Hepatic stellate cell (primary cell): ENCODE measurements at regions not wholly inside any gene's neighbourhood (a gene's known extent, or its start where the extent isn't known, plus 50 kb on each side); places are given as distances from the start of the nearest gene placed in this dataset.

Source experiments
- DNase-seq: peaks from one replicate; pipeline ENCODE4 v3.0.0; 2011; ENCODE audit warnings: low spot score

DNA sequence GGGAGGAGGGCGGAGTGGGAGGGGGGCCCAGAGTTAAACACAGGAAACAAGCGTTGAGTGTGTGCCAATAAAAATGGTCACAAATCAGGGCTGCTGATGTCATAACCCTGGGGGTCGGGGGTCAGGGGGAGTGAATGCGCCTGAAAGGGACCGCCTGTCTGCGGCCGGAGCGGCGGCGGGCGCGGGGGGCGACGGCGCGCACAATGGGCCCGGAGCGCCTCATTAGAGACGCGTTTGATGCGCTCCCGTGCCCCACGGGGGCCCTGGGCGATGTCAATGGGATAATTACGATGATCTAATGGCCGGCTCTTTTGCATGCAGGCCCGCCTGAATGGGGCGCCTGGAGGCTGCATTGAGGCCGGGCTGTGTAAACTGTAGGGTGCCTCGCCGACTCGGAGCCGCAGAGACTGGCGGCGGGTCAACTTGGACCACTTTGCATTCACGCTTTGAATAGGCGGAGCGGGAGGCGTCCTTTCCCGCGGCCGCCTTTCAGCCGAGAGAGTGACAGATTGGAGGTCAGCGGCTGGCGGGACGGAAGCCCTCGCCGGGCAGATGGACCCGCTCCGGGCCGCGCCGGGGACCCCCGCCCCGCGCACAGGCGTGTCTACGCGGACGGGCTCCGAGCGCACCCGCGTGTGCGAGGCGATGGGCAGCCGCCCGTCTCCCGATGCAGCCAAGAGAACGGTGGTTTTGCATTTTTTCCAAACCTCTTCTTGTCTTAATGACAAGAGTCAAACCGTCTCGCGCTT, 296.1 kb downstream of the TFAP2C start:
- no peak for DNase-seq

DNA sequence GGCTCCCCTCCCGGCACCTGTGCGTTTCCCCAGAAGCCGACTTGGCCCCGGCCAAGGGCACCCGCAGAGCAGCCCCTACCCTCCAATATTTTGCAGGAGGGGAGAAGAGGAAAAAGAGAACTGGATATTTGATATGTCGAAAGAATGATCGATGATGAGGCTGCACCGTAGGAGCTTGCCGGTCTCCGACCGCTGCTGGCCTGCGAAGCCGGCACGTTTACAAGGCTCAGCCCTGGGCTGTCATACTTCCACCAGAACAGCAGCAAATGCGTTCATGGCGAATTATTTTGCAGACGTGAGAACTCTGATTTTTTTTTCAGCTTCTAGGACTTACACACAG, 296.7 kb downstream of the TFAP2C start:
- DNase-seq = no peak

DNA sequence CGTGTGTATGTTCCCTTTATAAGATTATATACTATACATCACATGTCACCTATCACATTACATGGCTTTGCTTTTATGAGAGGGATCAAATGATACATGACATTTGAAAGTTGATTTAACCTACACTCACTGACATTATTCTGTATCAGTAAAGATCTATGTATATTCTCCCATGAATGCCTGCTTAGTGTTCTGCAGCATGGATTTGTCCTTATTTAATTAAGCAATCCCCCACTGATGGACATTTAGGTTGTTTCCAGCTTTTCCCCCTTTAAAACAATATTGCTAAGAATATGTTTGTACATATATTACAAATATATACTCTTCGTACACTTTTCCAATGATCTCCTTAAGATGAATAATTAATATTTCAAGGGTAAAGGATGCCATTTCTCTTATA, 297.4 kb downstream of the TFAP2C start:
- DNase-seq = no peak

DNA sequence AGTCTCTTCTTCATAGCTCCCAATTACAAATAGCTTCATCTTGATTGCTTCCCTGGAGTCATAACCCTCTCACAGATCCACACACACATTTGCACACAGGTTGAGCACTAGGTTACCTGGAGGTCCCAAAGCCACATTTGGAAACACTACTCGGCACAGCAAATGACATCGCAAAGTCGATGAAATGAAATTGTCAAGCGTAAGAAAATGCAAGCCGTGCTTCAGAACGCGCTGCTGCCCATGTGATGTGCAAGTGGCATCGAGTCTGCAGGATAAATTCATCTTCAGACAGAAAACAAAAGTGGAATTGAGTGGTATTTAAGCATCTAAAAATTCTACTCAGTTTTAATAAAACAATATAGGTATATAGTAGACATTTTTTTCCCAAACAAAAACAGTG, 298.0 kb downstream of the TFAP2C start:
- DNase-seq = no peak

DNA sequence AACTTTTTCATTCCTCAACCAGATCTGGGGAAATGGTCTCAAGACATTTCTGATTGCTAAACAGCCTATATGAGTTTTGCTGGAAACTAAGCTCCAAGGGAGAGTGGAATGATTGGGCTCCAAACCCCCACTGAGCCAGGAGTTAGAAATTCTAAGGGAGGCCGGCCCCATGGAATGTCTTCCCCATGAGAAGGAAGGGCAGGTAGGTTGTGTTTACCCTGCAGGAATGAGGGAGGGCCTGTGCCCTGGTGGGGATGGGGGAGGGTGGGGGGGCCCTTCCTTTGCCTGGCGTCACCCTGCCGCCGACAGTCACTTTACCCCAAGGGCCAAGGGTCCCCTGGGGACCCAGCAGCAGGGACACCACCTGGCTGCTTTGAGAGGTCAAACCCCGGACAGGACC, 298.9 kb downstream of the TFAP2C start:
- DNase-seq = no peak

DNA sequence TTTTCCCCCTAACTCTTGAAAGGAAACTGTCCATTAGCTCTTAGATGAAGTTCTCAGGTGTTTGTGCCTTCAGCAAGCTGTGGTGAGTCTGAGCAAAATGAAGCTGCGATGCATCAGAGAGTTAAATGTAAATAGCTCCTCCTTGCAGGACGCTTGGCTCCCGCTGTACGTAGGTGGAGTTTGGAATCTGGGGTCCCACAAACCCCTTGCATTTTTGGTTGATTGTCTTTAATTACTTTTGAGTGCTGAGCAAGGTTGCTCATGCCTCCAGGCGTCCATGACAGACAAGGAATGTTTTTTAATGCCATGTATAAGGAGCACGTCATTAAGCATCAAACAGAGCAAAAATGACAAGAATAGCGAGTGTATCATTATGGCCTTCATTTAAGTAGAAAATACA, 300.5 kb downstream of the TFAP2C start:
- no peak for DNase-seq

DNA sequence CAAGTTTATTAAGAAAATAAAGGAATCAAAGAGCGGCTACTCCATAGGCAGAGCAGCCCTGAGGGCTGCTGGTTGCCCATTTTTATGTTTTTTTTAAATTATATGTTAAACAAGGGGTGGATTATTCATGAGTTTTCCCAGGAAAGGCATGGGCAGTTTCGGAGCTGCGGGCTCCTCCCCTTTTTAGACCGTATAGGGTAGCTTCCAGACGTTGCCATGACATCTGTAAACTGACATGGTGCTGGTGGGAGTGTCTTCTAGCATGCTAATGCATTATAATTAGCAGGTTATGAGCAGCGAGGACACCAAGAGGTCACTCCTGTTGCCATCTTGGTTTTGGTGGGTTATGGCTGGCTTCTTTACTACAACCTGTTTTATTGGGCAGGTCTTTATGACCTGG, 301.8 kb downstream of the TFAP2C start:
- DNase-seq = no peak

DNA sequence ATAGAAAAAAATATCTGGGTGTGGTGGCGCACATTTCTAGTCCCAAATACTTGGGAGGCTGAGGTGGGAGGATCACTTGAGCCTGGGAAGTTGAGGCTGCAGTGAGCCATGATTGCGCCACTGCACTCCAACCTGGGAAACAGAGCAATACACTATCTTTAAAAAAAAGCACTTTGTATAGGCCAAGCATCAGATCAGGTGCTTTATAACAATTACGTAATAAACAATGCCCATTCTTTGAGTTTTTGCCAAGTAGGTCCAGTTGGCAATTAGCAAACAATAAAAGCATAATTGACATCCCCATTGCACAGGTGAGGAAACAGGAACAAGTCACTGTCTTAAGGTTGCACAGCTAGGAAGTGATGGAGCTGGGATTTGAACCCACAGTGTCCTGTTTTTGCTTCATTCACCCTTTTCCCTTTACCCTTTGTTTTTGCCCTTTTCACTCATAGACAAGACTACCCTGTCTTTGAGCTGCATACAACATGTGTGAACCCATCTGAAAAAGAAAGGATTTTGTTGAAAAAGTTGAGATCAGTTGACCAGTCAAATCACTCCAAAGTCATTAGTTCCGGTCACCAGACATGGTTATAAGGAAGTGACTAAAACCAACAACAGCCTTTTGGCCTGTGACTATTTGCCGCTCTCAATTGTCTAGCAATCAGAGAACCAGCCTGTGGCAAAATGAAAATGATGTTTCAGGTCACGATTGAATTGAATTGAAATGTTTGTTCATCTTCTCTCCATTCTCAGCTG, 303.6 kb downstream of the TFAP2C start:
- DNase-seq = no peak

DNA sequence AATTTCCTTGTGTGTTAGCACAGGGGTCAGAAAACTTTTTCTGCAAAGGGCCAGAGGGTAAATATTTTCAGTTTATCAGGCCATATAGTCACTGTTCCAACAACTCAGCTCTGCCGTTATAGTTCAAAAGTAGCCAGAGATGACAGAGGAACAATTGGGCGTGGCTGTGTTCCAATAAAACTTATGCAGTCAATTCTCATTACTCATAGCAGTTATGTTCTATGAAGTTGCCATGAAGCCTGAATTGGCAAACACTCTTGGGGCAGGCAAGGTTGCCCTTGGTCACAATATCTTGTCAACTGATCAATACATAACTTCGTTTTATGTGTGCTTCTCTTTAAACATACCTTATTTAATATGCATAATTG, 304.2 kb downstream of the TFAP2C start:
- no peak for DNase-seq

DNA sequence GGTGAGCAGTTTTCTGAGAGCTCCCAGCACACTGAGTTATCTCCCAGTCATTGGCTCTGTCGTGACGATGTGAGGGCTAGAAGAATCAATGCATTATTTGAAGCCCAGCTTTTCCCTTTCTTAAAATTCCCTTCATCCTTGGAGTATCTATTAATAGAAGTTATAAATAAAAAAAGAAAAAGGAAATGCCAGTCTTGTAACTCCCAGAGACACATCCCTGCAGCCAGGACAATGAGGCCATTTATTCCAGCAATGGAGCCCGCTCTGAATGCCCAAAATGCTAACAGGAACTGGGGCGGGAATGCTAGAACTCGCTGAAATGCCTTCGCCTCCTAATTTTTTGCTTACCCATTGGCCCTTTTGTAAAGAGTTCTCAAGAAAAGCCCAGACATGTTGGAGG, 305.8 kb downstream of the TFAP2C start:
- DNase-seq = no peak

DNA sequence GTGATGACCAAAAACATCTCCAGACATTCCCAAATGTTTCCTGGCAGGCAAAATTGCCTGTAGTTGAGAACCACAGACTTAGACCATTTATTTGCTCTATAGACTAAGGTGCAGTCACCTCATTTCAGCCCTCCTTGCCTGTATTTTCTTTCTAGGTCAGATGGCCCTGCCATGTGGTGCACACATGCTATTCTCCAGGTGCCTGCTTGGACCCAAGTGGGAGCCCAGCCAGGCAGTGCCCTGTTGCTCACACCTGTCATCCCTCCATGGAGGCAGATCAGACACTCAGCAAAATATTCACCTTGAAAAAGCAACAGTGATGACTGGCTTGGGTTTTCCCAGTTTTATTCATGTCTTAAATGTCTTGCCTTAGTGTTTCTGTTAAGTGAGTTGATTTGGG, 311.4 kb downstream of the TFAP2C start:
- DNase-seq = no peak

DNA sequence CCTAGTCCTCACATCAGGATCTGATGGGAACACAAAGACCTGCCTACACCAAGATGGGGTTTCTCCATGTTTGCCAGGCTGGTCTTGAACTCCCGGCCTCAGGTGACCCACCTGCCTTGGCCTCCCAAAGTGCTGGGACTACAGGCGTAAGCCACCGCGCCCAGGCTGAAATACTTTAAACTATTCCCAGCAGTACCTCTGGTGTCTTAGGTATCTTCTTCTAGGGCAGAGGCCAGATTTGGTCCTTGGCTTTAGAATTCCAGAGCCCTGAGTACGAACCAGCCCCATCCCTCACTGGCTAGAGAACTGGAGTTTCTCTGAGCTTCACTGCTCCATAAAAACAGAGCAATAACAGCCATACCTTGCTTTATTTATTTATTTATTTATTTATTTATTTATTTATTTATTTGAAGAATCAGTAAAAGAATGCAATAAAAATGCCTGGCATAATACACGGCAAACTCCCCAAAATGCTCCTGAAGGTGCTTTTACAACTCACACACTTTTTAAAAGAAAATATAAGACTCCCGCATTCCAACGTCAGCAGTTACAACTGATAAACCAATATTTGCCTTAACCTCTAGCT, 312.1 kb downstream of the TFAP2C start:
- DNase-seq = no peak

DNA sequence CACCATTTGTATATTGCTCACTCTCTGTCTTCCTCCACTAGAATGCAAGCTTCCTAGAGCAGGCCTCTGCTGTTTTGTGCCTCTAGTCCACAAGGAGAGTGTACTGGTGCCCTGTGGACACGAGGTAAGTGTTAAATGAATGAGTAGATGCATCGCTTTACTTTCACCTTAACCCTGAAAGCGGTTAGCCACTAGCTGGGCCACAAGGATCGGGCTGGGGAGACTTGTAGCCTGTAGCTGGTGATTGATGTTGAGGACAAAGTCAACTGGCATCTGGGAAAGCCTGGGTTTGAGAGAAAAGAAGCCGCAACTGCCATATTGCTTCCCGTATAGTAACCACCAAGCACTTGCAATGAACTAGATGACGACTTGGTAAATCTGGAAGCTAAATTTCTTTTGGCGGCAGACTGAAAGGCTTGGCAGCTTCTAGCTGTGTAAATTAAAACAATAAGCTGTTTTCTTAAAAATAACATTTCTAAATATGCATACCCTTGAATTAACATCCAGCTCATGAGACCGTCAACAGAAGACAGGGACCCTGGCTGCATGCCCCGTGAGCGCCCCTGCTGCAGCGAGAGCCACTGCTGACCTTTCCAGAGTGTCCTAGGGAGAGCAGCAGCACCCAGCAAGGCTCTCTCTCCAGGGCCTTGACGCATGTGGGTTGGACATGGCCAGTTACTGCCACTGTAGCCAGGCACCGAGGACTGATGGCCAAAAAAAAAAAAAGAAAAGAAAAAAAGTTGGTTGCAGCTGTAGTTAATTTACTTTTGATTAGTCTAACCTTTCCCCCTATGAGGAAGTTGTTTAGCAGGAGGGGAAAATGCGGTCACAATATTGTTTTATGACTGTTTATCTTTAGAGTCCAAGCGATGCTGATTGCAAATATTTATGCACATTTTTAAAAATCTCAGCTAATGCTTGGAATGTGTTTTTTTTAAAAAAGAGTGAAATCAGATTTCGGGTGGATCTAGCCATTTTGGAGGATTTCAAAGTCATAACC, 315.1 kb downstream of the TFAP2C start:
- DNase-seq = no peak

DNA sequence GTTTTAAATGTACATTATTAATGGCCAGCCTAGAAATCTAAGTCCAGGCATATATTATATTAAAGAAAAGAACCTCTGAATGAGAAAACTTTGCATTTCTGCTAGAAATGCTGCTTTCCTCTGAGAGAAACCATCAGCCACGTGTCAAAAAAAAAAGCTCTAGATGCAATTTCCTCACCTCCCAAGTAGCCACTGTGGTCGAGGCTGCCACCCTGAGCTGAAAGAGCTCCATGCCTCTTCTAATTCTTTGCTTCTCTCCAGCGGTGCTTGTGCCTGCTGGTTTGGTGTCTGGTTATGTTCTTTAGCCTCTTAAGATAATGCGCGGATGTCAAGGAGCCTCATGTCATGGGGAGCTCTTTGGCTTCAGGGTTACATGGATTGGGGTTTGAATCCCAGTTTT, 316.0 kb downstream of the TFAP2C start:
- no peak for DNase-seq

DNA sequence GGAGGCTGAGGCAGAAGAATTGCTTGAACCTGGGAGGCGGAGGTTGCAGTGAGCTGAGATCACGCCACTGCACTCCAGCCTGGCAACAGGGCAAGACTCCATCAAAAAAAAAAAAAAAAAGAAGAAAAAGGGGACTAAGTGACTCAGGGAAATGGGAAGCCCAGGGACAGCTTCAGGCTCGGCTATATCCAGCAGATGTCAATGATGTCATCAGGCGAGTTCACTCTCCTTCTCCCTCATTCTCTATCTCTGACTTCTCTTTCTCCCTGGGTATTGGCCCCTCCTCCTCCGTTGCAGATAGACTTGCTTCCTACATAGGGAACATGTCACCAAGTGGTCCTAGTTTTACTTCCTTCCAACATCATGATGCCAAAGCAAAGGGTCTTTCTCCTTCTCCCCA, 316.8 kb downstream of the TFAP2C start:
- DNase-seq = no peak

DNA sequence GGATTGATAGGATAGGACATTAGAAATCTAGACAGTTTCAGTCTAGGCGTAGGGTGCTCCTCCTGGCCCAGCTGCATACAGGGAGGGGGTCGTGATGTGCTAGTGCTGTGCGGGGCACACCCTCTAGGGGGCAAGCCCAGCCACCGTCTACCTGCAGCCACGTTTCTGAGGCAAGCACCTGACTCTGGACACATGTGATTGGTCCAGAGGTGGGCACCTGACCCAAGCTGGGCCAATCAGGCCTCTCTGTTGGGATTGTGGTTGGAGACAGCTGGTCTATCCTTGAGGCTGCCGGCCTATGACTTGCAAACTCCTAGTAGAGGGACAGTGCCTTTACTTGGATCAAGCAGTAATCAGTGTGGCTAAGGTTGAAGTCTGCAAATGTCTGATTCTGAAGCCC, 317.1 kb downstream of the BMP7 start:
- DNase-seq = no peak

DNA sequence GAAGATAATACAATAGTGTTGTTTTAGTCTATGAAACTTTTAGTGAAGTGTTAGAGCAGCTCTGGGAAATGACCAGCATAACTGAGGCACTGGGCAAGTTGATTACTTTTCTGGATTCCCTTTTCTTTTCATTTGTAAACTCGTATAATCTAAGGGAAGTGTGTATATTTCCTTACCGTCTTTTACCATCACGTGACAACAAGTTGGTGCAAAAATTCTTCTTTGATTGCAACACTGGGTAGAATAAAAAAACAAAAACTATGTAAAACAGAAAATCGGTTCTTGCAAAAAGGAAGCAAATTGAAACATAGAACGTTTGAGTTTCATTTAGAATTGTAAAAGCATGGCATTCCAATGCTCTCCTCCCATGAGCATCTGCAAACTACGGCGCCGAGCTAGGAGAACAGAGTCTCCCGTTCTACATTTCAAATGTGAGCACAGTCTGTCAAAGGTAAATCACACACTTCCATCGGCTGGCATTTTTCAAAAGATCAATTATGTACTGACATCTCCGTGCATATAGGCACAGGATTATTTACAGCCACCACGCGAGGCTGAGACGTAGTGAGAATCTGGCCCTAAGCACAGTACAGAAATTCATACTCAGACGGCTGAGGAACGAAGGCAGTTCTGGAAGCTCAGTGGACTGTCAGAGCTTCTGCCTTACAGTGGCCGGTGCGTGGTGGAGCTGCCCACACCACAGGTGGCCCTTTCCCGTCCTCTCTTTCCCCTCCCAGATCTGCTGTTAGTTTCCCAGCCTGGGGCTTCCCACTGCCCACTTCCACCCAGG, 314.0 kb downstream of the BMP7 start:
- DNase-seq = no peak

DNA sequence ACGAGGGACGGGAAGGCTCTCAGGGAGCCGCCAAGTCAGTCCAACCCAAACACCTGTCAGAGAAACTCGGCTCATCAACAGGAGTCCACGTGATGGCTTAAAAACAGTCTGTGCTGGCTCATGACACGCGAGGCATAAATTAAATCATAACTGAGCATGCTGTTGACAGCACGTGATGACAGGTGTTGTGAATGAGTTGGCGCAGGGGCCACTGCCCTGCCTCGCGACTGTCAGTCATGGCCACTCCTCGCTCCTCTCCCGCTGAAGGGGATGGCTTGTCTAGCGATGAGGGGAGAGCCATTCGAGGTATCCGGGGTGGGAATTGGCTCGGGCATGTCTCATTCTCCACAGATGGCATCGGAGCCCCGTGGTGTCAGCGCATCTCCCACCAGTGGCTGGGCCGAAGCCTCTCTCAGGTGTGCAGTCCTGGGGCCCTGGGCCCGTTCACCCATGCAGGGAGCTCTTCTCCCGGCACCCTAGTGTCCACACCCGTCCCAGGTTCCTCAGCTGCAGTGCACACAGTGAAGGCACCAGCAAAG, 313.3 kb downstream of the BMP7 start:
- no peak for DNase-seq

DNA sequence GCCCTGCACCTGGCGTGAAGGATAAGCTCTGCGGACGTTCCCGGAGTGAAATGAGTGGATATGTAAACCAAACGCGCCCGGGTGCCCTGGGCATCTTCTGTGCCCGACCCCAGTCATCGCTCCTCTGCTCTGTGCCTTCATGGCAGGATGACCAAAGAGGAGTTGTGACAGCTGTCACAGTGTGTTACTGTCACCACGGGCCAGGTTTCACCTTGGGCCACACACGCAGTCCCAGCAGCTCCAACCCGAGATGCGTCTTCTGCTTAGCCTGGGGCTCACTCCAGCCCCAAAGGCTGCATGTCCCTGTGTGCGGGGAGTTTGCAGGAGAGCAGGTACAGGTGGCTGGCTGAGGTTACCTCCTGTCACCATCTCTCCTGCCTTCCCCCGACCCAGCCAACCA, 311.6 kb downstream of the BMP7 start:
- no peak for DNase-seq

DNA sequence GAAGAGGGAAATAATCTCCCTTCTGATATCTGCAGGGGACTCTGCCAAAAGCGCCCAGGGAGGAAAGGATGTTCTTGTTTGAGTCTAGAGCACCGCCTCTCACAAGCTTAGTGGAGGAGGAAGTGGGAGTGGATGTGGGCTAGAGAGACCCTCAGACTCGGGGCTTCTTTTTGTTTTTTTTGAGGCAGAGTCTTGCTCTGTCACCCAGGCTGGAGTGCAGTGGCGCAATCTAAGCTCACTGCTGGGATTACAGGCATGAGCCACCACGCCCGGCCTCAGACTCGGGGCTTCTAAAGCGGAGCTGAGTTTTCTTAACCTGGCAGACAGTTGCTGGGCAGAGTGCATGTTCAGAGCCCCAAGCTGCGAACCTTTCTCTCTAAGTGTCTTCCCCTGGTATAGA, 310.8 kb downstream of the BMP7 start:
- no peak for DNase-seq

DNA sequence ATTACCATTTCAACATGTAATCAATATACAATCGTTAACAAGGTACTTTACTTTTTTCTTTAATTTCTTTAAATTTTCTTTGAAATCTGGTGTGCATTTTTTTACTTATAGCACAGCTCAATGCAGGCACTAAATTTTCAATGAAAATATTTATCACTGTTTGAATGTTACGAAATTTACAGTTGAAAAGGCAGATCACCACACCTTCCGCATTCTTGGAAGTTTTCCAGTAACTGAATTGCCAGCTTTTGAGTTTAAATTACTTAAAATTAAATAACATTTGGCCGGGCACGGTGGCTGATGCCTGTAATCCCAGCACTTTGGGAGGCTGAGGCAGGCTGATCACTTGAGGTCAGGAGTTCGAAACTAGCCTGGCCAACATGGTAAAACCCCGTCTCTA, 309.9 kb downstream of the BMP7 start:
- no peak for DNase-seq
